HepG2 (cell line): ENCODE measurements at regions not wholly inside any gene's neighbourhood (a gene's known extent, or its start where the extent isn't known, plus 50 kb on each side); places are given as distances from the start of the nearest gene placed in this dataset.

Experiments
- ATAC-seq: fragments of 200-7000 bp; cut with Tn5 transposase; 3 replicates; pipeline ENCODE4 v1.9.1; 2020; ENCODE audit warnings: mild to moderate bottlenecking, moderate library complexity
- BruUV-seq: library from RNA; stranded (reverse); fragments of 400-500 nt; replicated peaks from 2 replicates; lab custom pipeline; 2021; lab: Mats Ljungman, UMichigan
- CTCF ChIA-PET: fragments of 300-600 bp; formaldehyde crosslinking; extraction: SDS; loops from one replicate; lab custom pipeline; 2021; ENCODE audit warnings: low total read pairs, inconsistent platforms, low intra/inter-chr PET ratio; lab: Yijun Ruan, JAX
- POLR2A ChIA-PET: fragments of 350-600 bp; sonication (Branson Sonifier 250); formaldehyde crosslinking; loops from one replicate; lab custom pipeline; 2020; ENCODE audit warnings: antibody characterized with exemption, inconsistent platforms; lab: Yijun Ruan, JAX
- DNase-seq: peaks from one replicate; pipeline ENCODE4 v3.0.0-alpha.2; 2015; ENCODE audit warnings: low spot score
- FAIRE-seq: peaks from 3 replicates; lab custom pipeline; 2011; peaks lifted over from hg19 to GRCh38; lab: Jason Lieb, UNC
- H2AFZ ChIP-seq: one replicate; pipeline ENCODE4 v1.6.1; 2011; ENCODE audit warnings: low read length, inconsistent platforms
- H3K27ac ChIP-seq: fragments of 300-600 bp; 3 replicates; pipeline ENCODE4 v1.8.0; 2011; ENCODE audit warnings: mixed run types, mild to moderate bottlenecking, mixed read lengths, low read length, inconsistent platforms; ENCODE audit not compliant: insufficient read depth; ENCODE audit errors: extremely low read length
- H3K27me3 ChIP-seq, 2 experiments: fragments of 200-600 bp in 1 of 2; 2 replicates in 1 of 2; 3 replicates in 1 of 2; pipeline versions ENCODE4 v1.6.0 to v1.8.0; 2011; ENCODE audit warnings: low read length in 2 of 2, mild to moderate bottlenecking in 2 of 2, moderate library complexity in 2 of 2, inconsistent platforms in 1 of 2; ENCODE audit not compliant: insufficient read depth in 2 of 2, control insufficient read depth in 1 of 2
- H3K36me3 ChIP-seq, 2 experiments: fragments of 200-600 bp in 1 of 2; replicated peaks in 1 of 2; 2 replicates in 1 of 2; 3 replicates in 1 of 2; pipeline versions ENCODE4 v1.5.1 to v1.8.0; 2011; ENCODE audit warnings: low read length in 2 of 2, inconsistent platforms in 1 of 2; ENCODE audit not compliant: insufficient read depth in 2 of 2, control insufficient read depth in 1 of 2
- H3K4me1 ChIP-seq: 2 replicates; pipeline ENCODE4 v1.5.1; 2012; ENCODE audit warnings: low read length, inconsistent platforms; ENCODE audit not compliant: insufficient read depth
- H3K4me2 ChIP-seq: 2 replicates; pipeline ENCODE4 v1.6.0; 2011; ENCODE audit warnings: low read depth, low read length, inconsistent platforms
- H3K4me3 ChIP-seq, 3 experiments: fragments of 200-600 bp in 1 of 3; sonication (generic), shearing (Covaris generic) in 1 of 3; replicated peaks in 1 of 3; 2 replicates each; pipeline ENCODE4 v1.5.1; 2011 to 2016; ENCODE audit warnings: low read length in 3 of 3, inconsistent platforms in 2 of 3, low read depth in 2 of 3, mild to moderate bottlenecking in 2 of 3, control low read depth in 1 of 3, mixed read lengths in 1 of 3; ENCODE audit not compliant: insufficient read depth in 1 of 3
- H3K79me2 ChIP-seq: one replicate; pipeline ENCODE4 v1.6.1; 2011; ENCODE audit warnings: low read length, inconsistent platforms; ENCODE audit not compliant: insufficient read depth
- H3K9ac ChIP-seq: 2 replicates; pipeline ENCODE4 v1.6.0; 2011; ENCODE audit warnings: mild to moderate bottlenecking, low read depth, low read length, inconsistent platforms; ENCODE audit not compliant: insufficient read depth
- H3K9me3 ChIP-seq: 2 replicates; pipeline ENCODE4 v1.5.1; 2012; ENCODE audit warnings: mild to moderate bottlenecking, low read length
- H4K20me1 ChIP-seq: 2 replicates; pipeline ENCODE4 v1.6.0; 2011; ENCODE audit warnings: inconsistent platforms, mild to moderate bottlenecking, low read length, moderate library complexity; ENCODE audit not compliant: insufficient read depth
- GRHL1 ChIP-seq: sonication (generic); formaldehyde crosslinking; conservative IDR thresholded peaks from 2 replicates; pipeline ENCODE4 v1.8.0; 2022; ENCODE audit warnings: missing genetic modification reagents
- HNRNPH1 ChIP-seq: fragments of 200-400 bp; formaldehyde crosslinking; optimal IDR thresholded peaks from 2 replicates; pipeline ENCODE3; 2017; ENCODE audit warnings: mild to moderate bottlenecking, low read depth, low read length
- SMARCE1 ChIP-seq: fragments of 450-650 bp; IDR thresholded peaks from 2 replicates; pipeline ENCODE4 v1.6.1; 2017; ENCODE audit warnings: borderline replicate concordance
- SNAPC2 ChIP-seq: sonication (generic); formaldehyde crosslinking; IDR thresholded peaks from 2 replicates; pipeline ENCODE4 v1.8.1; 2022; ENCODE audit warnings: mild to moderate bottlenecking, missing genetic modification reagents
- SOX6 ChIP-seq, 2 experiments: fragments of 450-650 bp in 1 of 2; sonication (generic) in 1 of 2; formaldehyde crosslinking in 1 of 2; IDR thresholded peaks; 2 replicates each; pipeline versions ENCODE4 v1.4.0 to v1.6.1; 2017 to 2020; ENCODE audit warnings: antibody characterized with exemption in 1 of 2, mild to moderate bottlenecking in 1 of 2, missing genetic modification reagents in 1 of 2
- TARDBP ChIP-seq: sonication (generic); formaldehyde crosslinking; IDR thresholded peaks from 2 replicates; pipeline ENCODE4 v1.8.0; 2022; ENCODE audit warnings: mild to moderate bottlenecking, missing genetic modification reagents
- TRAFD1 ChIP-seq: sonication (generic); formaldehyde crosslinking; IDR thresholded peaks from 2 replicates; pipeline ENCODE4 v1.5.1; 2020; ENCODE audit warnings: missing genetic modification reagents, mild to moderate bottlenecking, borderline replicate concordance
- ZSCAN22 ChIP-seq: sonication (generic); formaldehyde crosslinking; IDR thresholded peaks from 2 replicates; pipeline ENCODE4 v1.4.0; 2020; ENCODE audit warnings: mild to moderate bottlenecking, missing genetic modification reagents
- WGBS: methylation state at CpG from one replicate; pipeline ENCODE4 v1.1.6; 2017; ENCODE audit warnings: low lambda C conversion rate; 5-methylcytosine and 5-hydroxymethylcytosine counted together
- in situ Hi-C: cut with HindIII; loops from 2 replicates; pipeline ENCODE4 v1.10.0; 2017; ENCODE audit warnings: low pct_unique_long_range_greater_than_20kb; ENCODE audit not compliant: extremely low pct_ligation_motif_present
- intact Hi-C: fragments of 100-400 bp; cut with micrococcal nuclease; formaldehyde crosslinking; loops from one replicate; pipeline ENCODE4 v1.10.0; 2022; ENCODE audit not compliant: unreplicated experiment
- TF ChIP-seq, protein P1 (sequence below): sonication (generic); formaldehyde crosslinking; IDR thresholded peaks from 2 replicates; pipeline ENCODE4 v1.4.0; 2020; ENCODE audit warnings: missing genetic modification reagents
- TF ChIP-seq, protein P2 (sequence below): sonication (generic); formaldehyde crosslinking; IDR thresholded peaks from 2 replicates; pipeline ENCODE4 v1.5.1; 2020; ENCODE audit warnings: mild to moderate bottlenecking, missing genetic modification reagents, moderate library complexity

GRCh38 chr5:93188876-93189485, 392.0 kb downstream of the NR2F1-AS1 start:
- H3K9me3 ChIP-seq: no peaks in the 10 kb centered on the region
- in situ Hi-C loops: no loop called here
- H4K20me1 ChIP-seq: no peaks in the 10 kb centered on the region
- no peak for DNase-seq
- BruUV-seq: no TSS peak
- H3K36me3 ChIP-seq: no peaks in the 10 kb centered on the region
- no peak for ATAC-seq
- FAIRE-seq: no peak
- CTCF ChIA-PET: no interaction called here
- no peaks in the 10 kb centered on the region for H3K27me3 ChIP-seq
- H3K4me1 ChIP-seq: peaks cover 44% of the 10 kb centered on the region
- peak overlapping the region; percentile 32 for H2AFZ ChIP-seq
- H3K27ac ChIP-seq: no peak overlapping the region
- no peak overlapping the region for H3K9ac ChIP-seq
- no peak overlapping the region for H3K4me3 ChIP-seq
- no peak overlapping the region for H3K4me2 ChIP-seq
- H3K79me2 ChIP-seq: no peaks in the 10 kb centered on the region
- WGBS: 93% methylated on average over 3 of the region's 3 CpGs
- POLR2A ChIA-PET: interaction anchor here (1.5 kb wide), 1 partner anchor 394 kb away, joined by 3 read pairs; the partner anchor contains the start of gene NR2F1
- intact Hi-C loops: loop anchor here (1.0 kb wide), 1 partner anchor 61 kb away; no protein-coding TSS in a partner anchor
- no peak for TF ChIP-seq GRHL1
- TF ChIP-seq, protein P1, sequence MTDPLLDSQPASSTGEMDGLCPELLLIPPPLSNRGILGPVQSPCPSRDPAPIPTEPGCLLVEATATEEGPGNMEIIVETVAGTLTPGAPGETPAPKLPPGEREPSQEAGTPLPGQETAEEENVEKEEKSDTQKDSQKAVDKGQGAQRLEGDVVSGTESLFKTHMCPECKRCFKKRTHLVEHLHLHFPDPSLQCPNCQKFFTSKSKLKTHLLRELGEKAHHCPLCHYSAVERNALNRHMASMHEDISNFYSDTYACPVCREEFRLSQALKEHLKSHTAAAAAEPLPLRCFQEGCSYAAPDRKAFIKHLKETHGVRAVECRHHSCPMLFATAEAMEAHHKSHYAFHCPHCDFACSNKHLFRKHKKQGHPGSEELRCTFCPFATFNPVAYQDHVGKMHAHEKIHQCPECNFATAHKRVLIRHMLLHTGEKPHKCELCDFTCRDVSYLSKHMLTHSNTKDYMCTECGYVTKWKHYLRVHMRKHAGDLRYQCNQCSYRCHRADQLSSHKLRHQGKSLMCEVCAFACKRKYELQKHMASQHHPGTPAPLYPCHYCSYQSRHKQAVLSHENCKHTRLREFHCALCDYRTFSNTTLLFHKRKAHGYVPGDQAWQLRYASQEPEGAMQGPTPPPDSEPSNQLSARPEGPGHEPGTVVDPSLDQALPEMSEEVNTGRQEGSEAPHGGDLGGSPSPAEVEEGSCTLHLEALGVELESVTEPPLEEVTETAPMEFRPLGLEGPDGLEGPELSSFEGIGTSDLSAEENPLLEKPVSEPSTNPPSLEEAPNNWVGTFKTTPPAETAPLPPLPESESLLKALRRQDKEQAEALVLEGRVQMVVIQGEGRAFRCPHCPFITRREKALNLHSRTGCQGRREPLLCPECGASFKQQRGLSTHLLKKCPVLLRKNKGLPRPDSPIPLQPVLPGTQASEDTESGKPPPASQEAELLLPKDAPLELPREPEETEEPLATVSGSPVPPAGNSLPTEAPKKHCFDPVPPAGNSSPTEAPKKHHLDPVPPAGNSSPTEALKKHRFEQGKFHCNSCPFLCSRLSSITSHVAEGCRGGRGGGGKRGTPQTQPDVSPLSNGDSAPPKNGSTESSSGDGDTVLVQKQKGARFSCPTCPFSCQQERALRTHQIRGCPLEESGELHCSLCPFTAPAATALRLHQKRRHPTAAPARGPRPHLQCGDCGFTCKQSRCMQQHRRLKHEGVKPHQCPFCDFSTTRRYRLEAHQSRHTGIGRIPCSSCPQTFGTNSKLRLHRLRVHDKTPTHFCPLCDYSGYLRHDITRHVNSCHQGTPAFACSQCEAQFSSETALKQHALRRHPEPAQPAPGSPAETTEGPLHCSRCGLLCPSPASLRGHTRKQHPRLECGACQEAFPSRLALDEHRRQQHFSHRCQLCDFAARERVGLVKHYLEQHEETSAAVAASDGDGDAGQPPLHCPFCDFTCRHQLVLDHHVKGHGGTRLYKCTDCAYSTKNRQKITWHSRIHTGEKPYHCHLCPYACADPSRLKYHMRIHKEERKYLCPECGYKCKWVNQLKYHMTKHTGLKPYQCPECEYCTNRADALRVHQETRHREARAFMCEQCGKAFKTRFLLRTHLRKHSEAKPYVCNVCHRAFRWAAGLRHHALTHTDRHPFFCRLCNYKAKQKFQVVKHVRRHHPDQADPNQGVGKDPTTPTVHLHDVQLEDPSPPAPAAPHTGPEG (CRISPR knock-in tag): no peak
- TF ChIP-seq HNRNPH1: no peak
- no peak for TF ChIP-seq ZSCAN22 (CRISPR knock-in tag)
- no peak for TF ChIP-seq TRAFD1 (CRISPR knock-in tag)
- no peak for TF ChIP-seq SNAPC2 (CRISPR knock-in tag)
- no peak for TF ChIP-seq TARDBP
- no peak for TF ChIP-seq SOX6 (IDR thresholded peaks at IDR 0.05)
- no peak for TF ChIP-seq SOX6 (CRISPR knock-in tag; IDR thresholded peaks at IDR 0.05)
- TF ChIP-seq, protein P2, sequence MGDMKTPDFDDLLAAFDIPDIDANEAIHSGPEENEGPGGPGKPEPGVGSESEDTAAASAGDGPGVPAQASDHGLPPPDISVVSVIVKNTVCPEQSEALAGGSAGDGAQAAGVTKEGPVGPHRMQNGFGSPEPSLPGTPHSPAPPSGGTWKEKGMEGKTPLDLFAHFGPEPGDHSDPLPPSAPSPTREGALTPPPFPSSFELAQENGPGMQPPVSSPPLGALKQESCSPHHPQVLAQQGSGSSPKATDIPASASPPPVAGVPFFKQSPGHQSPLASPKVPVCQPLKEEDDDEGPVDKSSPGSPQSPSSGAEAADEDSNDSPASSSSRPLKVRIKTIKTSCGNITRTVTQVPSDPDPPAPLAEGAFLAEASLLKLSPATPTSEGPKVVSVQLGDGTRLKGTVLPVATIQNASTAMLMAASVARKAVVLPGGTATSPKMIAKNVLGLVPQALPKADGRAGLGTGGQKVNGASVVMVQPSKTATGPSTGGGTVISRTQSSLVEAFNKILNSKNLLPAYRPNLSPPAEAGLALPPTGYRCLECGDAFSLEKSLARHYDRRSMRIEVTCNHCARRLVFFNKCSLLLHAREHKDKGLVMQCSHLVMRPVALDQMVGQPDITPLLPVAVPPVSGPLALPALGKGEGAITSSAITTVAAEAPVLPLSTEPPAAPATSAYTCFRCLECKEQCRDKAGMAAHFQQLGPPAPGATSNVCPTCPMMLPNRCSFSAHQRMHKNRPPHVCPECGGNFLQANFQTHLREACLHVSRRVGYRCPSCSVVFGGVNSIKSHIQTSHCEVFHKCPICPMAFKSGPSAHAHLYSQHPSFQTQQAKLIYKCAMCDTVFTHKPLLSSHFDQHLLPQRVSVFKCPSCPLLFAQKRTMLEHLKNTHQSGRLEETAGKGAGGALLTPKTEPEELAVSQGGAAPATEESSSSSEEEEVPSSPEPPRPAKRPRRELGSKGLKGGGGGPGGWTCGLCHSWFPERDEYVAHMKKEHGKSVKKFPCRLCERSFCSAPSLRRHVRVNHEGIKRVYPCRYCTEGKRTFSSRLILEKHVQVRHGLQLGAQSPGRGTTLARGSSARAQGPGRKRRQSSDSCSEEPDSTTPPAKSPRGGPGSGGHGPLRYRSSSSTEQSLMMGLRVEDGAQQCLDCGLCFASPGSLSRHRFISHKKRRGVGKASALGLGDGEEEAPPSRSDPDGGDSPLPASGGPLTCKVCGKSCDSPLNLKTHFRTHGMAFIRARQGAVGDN (CRISPR knock-in tag): no peak
- no peak for TF ChIP-seq SMARCE1
